CD14-positive monocyte (primary cell): ENCODE measurements at regions not wholly inside any gene's neighbourhood (a gene's known extent, or its start where the extent isn't known, plus 50 kb on each side); places are given as distances from the start of the nearest gene placed in this dataset.
A peak's percentile ranks its signal among the peaks of the same experiment; 100 is the strongest.

Experiments used
- DNase-seq, 3 donors: peaks; one replicate each; pipeline ENCODE4 v3.0.0-alpha.2; 2011 to 2022
- H2AFZ ChIP-seq: 2 replicates; pipeline ENCODE4 v1.6.0; 2012; ENCODE audit warnings: mild to moderate bottlenecking, low read depth, low read length, inconsistent platforms; ENCODE audit not compliant: insufficient read depth, poor library complexity, severe bottlenecking
- H3K27ac ChIP-seq, 2 donors: 1 replicate in 1 of 2; 2 replicates in 1 of 2; pipeline ENCODE4 v1.5.1; 2012 to 2013; ENCODE audit warnings: low read length in 2 of 2, control low read depth in 1 of 2, inconsistent platforms in 1 of 2, low read depth in 1 of 2, mild to moderate bottlenecking in 1 of 2
- H3K27me3 ChIP-seq, 2 donors: one replicate each; pipeline versions ENCODE4 v1.6.0 to v1.6.1; 2011 to 2013; ENCODE audit warnings: low read length in 2 of 2; ENCODE audit not compliant: control insufficient read depth in 2 of 2, insufficient read depth in 2 of 2
- H3K36me3 ChIP-seq, 2 donors: replicated peaks in 1 of 2; 1 replicate in 1 of 2; 2 replicates in 1 of 2; pipeline versions ENCODE4 v1.5.1 to v1.6.1; 2012 to 2013; ENCODE audit warnings: low read length in 2 of 2, control low read depth in 1 of 2, inconsistent platforms in 1 of 2, mild to moderate bottlenecking in 1 of 2; ENCODE audit not compliant: insufficient read depth in 2 of 2, control insufficient read depth in 1 of 2
- H3K4me1 ChIP-seq, 2 donors: 1 replicate in 1 of 2; 2 replicates in 1 of 2; pipeline versions ENCODE4 v1.5.1 to v1.6.1; 2012 to 2013; ENCODE audit warnings: low read length in 2 of 2, control low read depth in 1 of 2, inconsistent platforms in 1 of 2, mild to moderate bottlenecking in 1 of 2, moderate library complexity in 1 of 2; ENCODE audit not compliant: insufficient read depth in 2 of 2, control insufficient read depth in 1 of 2
- H3K4me2 ChIP-seq: replicated peaks from 2 replicates; pipeline ENCODE3; 2012; ENCODE audit warnings: low read length, moderate library complexity, mild to moderate bottlenecking; ENCODE audit not compliant: poor library complexity, severe bottlenecking; ENCODE audit errors: extremely low read depth
- H3K4me3 ChIP-seq, 3 experiments: fragments of 200-600 bp in 1 of 3; sonication (generic) in 1 of 3; replicated peaks in 1 of 3; 1 replicate in 2 of 3; 2 replicates in 1 of 3; pipeline ENCODE4 v1.5.1; 2011 to 2013; ENCODE audit warnings: low read length in 3 of 3, mild to moderate bottlenecking in 3 of 3, control low read depth in 2 of 3, low read depth in 2 of 3, inconsistent platforms in 1 of 3, moderate library complexity in 1 of 3
- H3K79me2 ChIP-seq: 2 replicates; pipeline ENCODE4 v1.6.0; 2012; ENCODE audit warnings: mild to moderate bottlenecking, control low read depth, inconsistent platforms, low read length, moderate library complexity; ENCODE audit not compliant: insufficient read depth
- H3K9ac ChIP-seq: 2 replicates; pipeline ENCODE4 v1.6.0; 2017; ENCODE audit warnings: low read length, mild to moderate bottlenecking; ENCODE audit not compliant: insufficient read depth, poor library complexity, severe bottlenecking
- H3K9me3 ChIP-seq, 2 donors: replicated peaks in 1 of 2; 1 replicate in 1 of 2; 2 replicates in 1 of 2; pipeline versions ENCODE4 v1.5.1 to v1.6.1; 2012 to 2013; ENCODE audit warnings: low read length in 2 of 2, control low read depth in 1 of 2; ENCODE audit not compliant: control insufficient read depth in 1 of 2, insufficient read depth in 1 of 2
- H4K20me1 ChIP-seq: 2 replicates; pipeline ENCODE4 v1.6.0; 2012; ENCODE audit warnings: mild to moderate bottlenecking, low read length, control low read depth, moderate library complexity; ENCODE audit not compliant: insufficient read depth
- H3K27ac Mint-ChIP-seq, 7 donors: one replicate each; pipeline ENCODE4 v1.8.0; 2020; ENCODE audit warnings: mild to moderate bottlenecking in 7 of 7, mixed read lengths in 7 of 7, moderate library complexity in 6 of 7, inconsistent platforms in 2 of 7
- H3K27me3 Mint-ChIP-seq, 3 donors: one replicate each; pipeline ENCODE4 v1.8.0; 2021 to 2022; ENCODE audit warnings: low read depth in 3 of 3, mild to moderate bottlenecking in 3 of 3, mixed read lengths in 3 of 3, moderate library complexity in 3 of 3, inconsistent platforms in 1 of 3
- H3K36me3 Mint-ChIP-seq, 2 donors: one replicate each; pipeline ENCODE4 v1.8.0; 2020; ENCODE audit warnings: mixed read lengths in 2 of 2, inconsistent platforms in 1 of 2, mild to moderate bottlenecking in 1 of 2
- H3K4me1 Mint-ChIP-seq: one replicate; pipeline ENCODE4 v1.8.0; 2020; ENCODE audit warnings: mild to moderate bottlenecking, mixed read lengths
- H3K4me3 Mint-ChIP-seq, 2 donors: one replicate each; pipeline ENCODE4 v1.8.0; 2020; ENCODE audit warnings: mild to moderate bottlenecking in 2 of 2, mixed read lengths in 2 of 2, moderate library complexity in 1 of 2
- H3K9me3 Mint-ChIP-seq, 7 donors: one replicate each; pipeline ENCODE4 v1.8.0; 2020 to 2022; ENCODE audit warnings: mixed read lengths in 7 of 7, mild to moderate bottlenecking in 6 of 7, moderate library complexity in 6 of 7, inconsistent platforms in 2 of 7
- CTCF ChIP-seq: fragments of 200-600 bp; IDR thresholded peaks from one replicate; pipeline ENCODE4 v1.8.0; 2022; ENCODE audit warnings: antibody characterized with exemption, mild to moderate bottlenecking
- WGBS: methylation state at CpG from one replicate; pipeline ENCODE4 v1.1.5; 2013; ENCODE audit warnings: missing lambda C conversion rate; ENCODE audit not compliant: insufficient coverage; 5-methylcytosine and 5-hydroxymethylcytosine counted together
- intact Hi-C, 2 donors: fragments of 100-400 bp; cut with micrococcal nuclease; formaldehyde crosslinking; loops; one replicate each; pipeline versions ENCODE4 v1.15.0 to v1.15.1; 2023

- H3K27me3 Mint-ChIP-seq, result peaks cover 0 to 4% (median 3%) of the 10 kb centered on the region in 3 donors
- peaks cover 0 to 13% of the 10 kb centered on the region in 2 donors for H3K9me3 ChIP-seq
- WGBS, result no CpG with 5 or more reads among the region's 3 CpGs
- H2AFZ ChIP-seq, result no peak overlapping the region
- no peaks in the 10 kb centered on the region for H4K20me1 ChIP-seq
- H3K9me3 Mint-ChIP-seq, result peaks cover 19 to 38% (median 27%) of the 10 kb centered on the region in 7 donors
- no peak overlapping the region for H3K4me2 ChIP-seq
- H3K79me2 ChIP-seq, result no peaks in the 10 kb centered on the region
- H3K36me3 Mint-ChIP-seq, result peaks cover 0 to 6% of the 10 kb centered on the region in 2 donors
- H3K27ac Mint-ChIP-seq, result no peak overlapping the region
- no peaks in the 10 kb centered on the region for H3K36me3 ChIP-seq
- no peak overlapping the region for H3K4me3 Mint-ChIP-seq
- H3K9ac ChIP-seq, result no peak overlapping the region
- no peak for DNase-seq
- H3K4me1 ChIP-seq, result peaks cover 3 to 12% of the 10 kb centered on the region in 2 donors
- no peaks in the 10 kb centered on the region for H3K27me3 ChIP-seq
- no peak overlapping the region for H3K27ac ChIP-seq
- intact Hi-C loops, result no loop called here
- TF ChIP-seq CTCF, result no peak
- peaks cover 15% of the 10 kb centered on the region for H3K4me1 Mint-ChIP-seq
- H3K4me3 ChIP-seq, result no peak overlapping the region
Measured at GRCh38 chr10:10897400-10897799, 120.3 kb upstream of the CELF2 start.

GRCh38 chr10:10901906-10902305 lies 115.8 kb upstream of the CELF2 start:
- Histone ChIP-seq H3K4me1 (peaks cover 0 to 11% of the 10 kb centered on the region in 2 donors), H4K20me1 (no peaks in the 10 kb centered on the region), H2AFZ (no peak overlapping the region), H3K79me2 (no peaks in the 10 kb centered on the region), H3K4me2 (no peak overlapping the region), H3K27ac (peak overlapping the region in 1 of 2 donors; percentile 15), H3K9me3 (peaks cover 0 to 9% of the 10 kb centered on the region in 2 donors), H3K4me3 (no peak overlapping the region), H3K27me3 (no peaks in the 10 kb centered on the region), H3K36me3 (no peaks in the 10 kb centered on the region), H3K9ac (no peak overlapping the region)
- no CpG with 5 or more reads among the region's 3 CpGs for WGBS
- H3K36me3 Mint-ChIP-seq, result no peaks in the 10 kb centered on the region
- no peak overlapping the region for H3K27ac Mint-ChIP-seq
- H3K9me3 Mint-ChIP-seq, result peaks cover 5 to 20% (median 10%) of the 10 kb centered on the region in 7 donors
- peak in 1 of 3 donors; percentile 13 for DNase-seq
- peaks cover 10% of the 10 kb centered on the region for H3K4me1 Mint-ChIP-seq
- TF ChIP-seq CTCF, result no peak
- intact Hi-C loops, result no loop called here
- peaks cover 0 to 10% (median 4%) of the 10 kb centered on the region in 3 donors for H3K27me3 Mint-ChIP-seq
- no peak overlapping the region for H3K4me3 Mint-ChIP-seq
